ENCODE measurements at regions not wholly inside any gene's neighbourhood (a gene's known extent, or its start where the extent isn't known, plus 50 kb on each side); places are given as distances from the start of the nearest gene placed in this dataset.

DNA sequence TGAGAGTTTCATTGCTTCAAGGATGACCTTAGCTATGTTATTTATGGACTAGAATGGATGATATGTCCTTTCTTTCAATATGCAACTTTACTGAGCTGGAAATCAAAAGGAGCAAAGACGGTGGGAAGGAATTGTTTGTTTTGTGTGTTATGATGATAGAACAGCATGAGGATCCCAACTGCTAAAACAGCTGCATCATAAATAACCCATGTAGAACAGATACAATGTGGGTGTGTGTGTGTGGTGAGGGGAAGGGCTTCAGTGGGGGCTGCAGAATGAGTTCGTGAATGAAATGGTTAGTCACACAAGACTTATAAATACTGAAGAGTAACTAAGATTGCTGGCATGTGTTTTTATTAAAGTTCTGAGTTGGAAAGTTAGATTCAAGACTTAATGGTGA is 80.1 kb downstream of the DACT1 start:
- Histone ChIP-seq H3K9ac (ENCODE audit: low read length) (no peak overlapping the region), H3K27ac (ENCODE audit: low read length in 2 of 2) (no peak overlapping the region), H3K9me3 (ENCODE audit: control extremely low read depth in 1 of 3, control insufficient read depth in 2 of 3, insufficient read depth in 1 of 3, low read length in 2 of 3) (peaks cover 0 to 1% (median 0%) of the 10 kb centered on the region in 3 donors), H2AFZ (ENCODE audit: insufficient read depth, low read depth, low read length, poor library complexity, severe bottlenecking) (no peak overlapping the region), H4K20me1 (ENCODE audit: control insufficient read depth, insufficient read depth, low read length, poor library complexity, severe bottlenecking) (no peaks in the 10 kb centered on the region), H3K4me1 (ENCODE audit: control insufficient read depth in 2 of 2, insufficient read depth in 2 of 2, low read length in 2 of 2) (no peaks in the 10 kb centered on the region), H3K4me2 (replicated peaks; ENCODE audit: low read depth, low read length, poor library complexity, severe bottlenecking) (no peak overlapping the region), H3K27me3 (replicated peaks in 1 of 4; ENCODE audit: control extremely low read depth in 1 of 4, control insufficient read depth in 3 of 4, insufficient read depth in 4 of 4, low read length in 3 of 4) (peaks cover 0 to 3% (median 0%) of the 10 kb centered on the region in 4 experiments), H3K36me3 (replicated peaks in 1 of 2; ENCODE audit: control extremely low read depth in 1 of 2, control insufficient read depth in 1 of 2, extremely low read depth in 1 of 2, insufficient read depth in 2 of 2, low read length in 1 of 2) (no peaks in the 10 kb centered on the region), H3K79me2 (ENCODE audit: control insufficient read depth, insufficient read depth, low read length) (no peaks in the 10 kb centered on the region), H3K4me3 (ENCODE audit: control extremely low read depth in 1 of 5, extremely low read depth in 1 of 5, insufficient read depth in 1 of 5, low read depth in 2 of 5, low read length in 4 of 5) (no peak overlapping the region)
- H3K4me3 Mint-ChIP-seq = no peak overlapping the region
- TF ChIP-seq EZH2 (IDR thresholded peaks at IDR 0.05; ENCODE audit: borderline replicate concordance, insufficient read depth, low read depth, low read length, poor library complexity, severe bottlenecking) (no peak), CTCF (IDR thresholded peaks at IDR 0.05) (no peak)
- DNase-seq (no peak), ATAC-seq (ENCODE audit: low read depth) (no peak)
- CTCF ChIA-PET = interaction anchor here (1.2 to 1.8 kb wide), 2 partner anchors 9 to 59 kb away, joined by 3 to 5 read pairs; no protein-coding TSS in a partner anchor
- no peaks in the 10 kb centered on the region for H3K4me1 Mint-ChIP-seq
- WGBS (ENCODE audit: insufficient coverage) = 83% methylated on average over 1 of the region's 2 CpGs
- H3K27me3 Mint-ChIP-seq = peaks cover 3% of the 10 kb centered on the region
- no peaks in the 10 kb centered on the region for H3K9me3 Mint-ChIP-seq (ENCODE audit: insufficient read depth)
- POLR2A ChIA-PET = no interaction called here
- no peak overlapping the region for H3K27ac Mint-ChIP-seq
- intact Hi-C loops (cut with micrococcal nuclease) = no loop called here

GRCh38 chr14:58718226-58719205 is 80.8 kb downstream of the DACT1 start:
- peaks cover 0 to 1% (median 0%) of the 10 kb centered on the region in 3 donors for H3K9me3 ChIP-seq (ENCODE audit: control extremely low read depth in 1 of 3, control insufficient read depth in 2 of 3, insufficient read depth in 1 of 3, low read length in 2 of 3)
- no peak overlapping the region for H2AFZ ChIP-seq (ENCODE audit: insufficient read depth, low read depth, low read length, poor library complexity, severe bottlenecking)
- H3K9me3 Mint-ChIP-seq (ENCODE audit: insufficient read depth) = no peaks in the 10 kb centered on the region
- H3K27ac ChIP-seq (ENCODE audit: low read length in 2 of 2) = no peak overlapping the region
- DNase-seq (no peak), ATAC-seq (ENCODE audit: low read depth) (no peak)
- H3K79me2 ChIP-seq (ENCODE audit: control insufficient read depth, insufficient read depth, low read length) = no peaks in the 10 kb centered on the region
- H3K27me3 ChIP-seq (replicated peaks in 1 of 4; ENCODE audit: control extremely low read depth in 1 of 4, control insufficient read depth in 3 of 4, insufficient read depth in 4 of 4, low read length in 3 of 4) = peaks cover 0 to 3% (median 0%) of the 10 kb centered on the region in 4 experiments
- intact Hi-C loops (cut with micrococcal nuclease) = no loop called here
- peaks cover 3% of the 10 kb centered on the region for H3K27me3 Mint-ChIP-seq
- H3K4me2 ChIP-seq (replicated peaks; ENCODE audit: low read depth, low read length, poor library complexity, severe bottlenecking) = no peak overlapping the region
- H3K4me3 Mint-ChIP-seq = no peak overlapping the region
- TF ChIP-seq EZH2 (IDR thresholded peaks at IDR 0.05; ENCODE audit: borderline replicate concordance, insufficient read depth, low read depth, low read length, poor library complexity, severe bottlenecking) (no peak), CTCF (IDR thresholded peaks at IDR 0.05) (no peak)
- H3K4me1 Mint-ChIP-seq = no peaks in the 10 kb centered on the region
- no peaks in the 10 kb centered on the region for H3K36me3 ChIP-seq (replicated peaks in 1 of 2; ENCODE audit: control extremely low read depth in 1 of 2, control insufficient read depth in 1 of 2, extremely low read depth in 1 of 2, insufficient read depth in 2 of 2, low read length in 1 of 2)
- no peak overlapping the region for H3K27ac Mint-ChIP-seq
- H3K4me1 ChIP-seq (ENCODE audit: control insufficient read depth in 2 of 2, insufficient read depth in 2 of 2, low read length in 2 of 2) = no peaks in the 10 kb centered on the region
- 38% methylated on average over 2 of the region's 5 CpGs for WGBS (ENCODE audit: insufficient coverage)
- H3K9ac ChIP-seq (ENCODE audit: low read length) = no peak overlapping the region
- ChIA-PET CTCF (interaction anchor here (1.2 kb wide), 1 partner anchor 59 kb away, joined by 3 read pairs; no protein-coding TSS in a partner anchor), POLR2A (no interaction called here)
- no peak overlapping the region for H3K4me3 ChIP-seq (ENCODE audit: control extremely low read depth in 1 of 5, extremely low read depth in 1 of 5, insufficient read depth in 1 of 5, low read depth in 2 of 5, low read length in 4 of 5)
- no peaks in the 10 kb centered on the region for H4K20me1 ChIP-seq (ENCODE audit: control insufficient read depth, insufficient read depth, low read length, poor library complexity, severe bottlenecking)

Data from B cell (primary cell).